GM12878 (cell line): ENCODE measurements at regions not wholly inside any gene's neighbourhood (a gene's known extent, or its start where the extent isn't known, plus 50 kb on each side); places are given as distances from the start of the nearest gene placed in this dataset.

ENCODE experiments used
- ATAC-seq: fragments of 200-7000 bp; cut with Tn5 transposase; 3 replicates; pipeline ENCODE4 v1.9.1; 2020; ENCODE audit warnings: mild to moderate bottlenecking, moderate library complexity
- BruUV-seq: library from RNA; stranded (reverse); fragments of 400-500 nt; replicated peaks from 2 replicates; lab custom pipeline; 2021; lab: Mats Ljungman, UMichigan
- CTCF ChIA-PET: fragments of 300-600 bp; sonication (Branson Sonifier 250); formaldehyde crosslinking; extraction: SDS; loops from one replicate; lab custom pipeline; 2021; ENCODE audit warnings: inconsistent platforms; lab: Yijun Ruan, JAX
- POLR2A ChIA-PET: fragments of 350-600 bp; formaldehyde crosslinking; extraction: SDS; loops from one replicate; lab custom pipeline; 2021; ENCODE audit warnings: inconsistent platforms; lab: Charles Lee
- RAD21 ChIA-PET: fragments of 300-600 bp; sonication (Branson Sonifier 250); formaldehyde crosslinking; loops from one replicate; lab custom pipeline; 2023; ENCODE audit warnings: antibody characterized with exemption; ENCODE audit not compliant: unreplicated experiment; lab: Charles Lee
- SMC1A ChIA-PET: fragments of 300-600 bp; sonication (Branson Sonifier 250); formaldehyde crosslinking; loops from one replicate; lab custom pipeline; 2023; ENCODE audit not compliant: unreplicated experiment, uncharacterized antibody; lab: Charles Lee
- DNase-seq: peaks from one replicate; pipeline ENCODE4 v3.0.0-alpha.2; 2011; ENCODE audit warnings: low read depth, low spot score
- FAIRE-seq: peaks from 3 replicates; lab custom pipeline; 2011; peaks lifted over from hg19 to GRCh38; lab: Jason Lieb, UNC
- H2AFZ ChIP-seq: 2 replicates; pipeline ENCODE4 v1.6.0; 2011; ENCODE audit warnings: low read depth, low read length, control low read depth; ENCODE audit not compliant: control insufficient read depth
- H3K27ac ChIP-seq: 2 replicates; pipeline ENCODE4 v1.5.1; 2011; ENCODE audit warnings: control low read depth; ENCODE audit not compliant: control insufficient read depth, insufficient read depth
- H3K27me3 ChIP-seq, 2 experiments: replicated peaks in 1 of 2; 2 replicates each; pipeline versions ENCODE4 v1.6.0 to v1.6.1; 2011; ENCODE audit warnings: low read length in 1 of 2; ENCODE audit not compliant: control insufficient read depth in 2 of 2, insufficient read depth in 2 of 2
- H3K36me3 ChIP-seq, 2 experiments: 2 replicates each; pipeline ENCODE4 v1.5.1; 2011; ENCODE audit warnings: low read length in 1 of 2; ENCODE audit not compliant: control insufficient read depth in 2 of 2, insufficient read depth in 2 of 2
- H3K4me1 ChIP-seq: 2 replicates; pipeline ENCODE4 v1.6.1; 2011; ENCODE audit warnings: mild to moderate bottlenecking, low read length, moderate library complexity, mixed read lengths; ENCODE audit not compliant: control insufficient read depth, insufficient read depth
- H3K4me2 ChIP-seq: 2 replicates; pipeline ENCODE4 v1.6.0; 2011; ENCODE audit warnings: control low read depth; ENCODE audit not compliant: control insufficient read depth, insufficient read depth
- H3K4me3 ChIP-seq: fragments of 200-600 bp; sonication (generic); 2 replicates; pipeline ENCODE4 v1.5.1; 2016
- H3K79me2 ChIP-seq: 2 replicates; pipeline ENCODE4 v1.6.0; 2011; ENCODE audit warnings: low read length; ENCODE audit not compliant: control insufficient read depth, insufficient read depth
- H3K9ac ChIP-seq: 2 replicates; pipeline ENCODE4 v1.8.0; 2011; ENCODE audit warnings: low read length, control low read depth, mixed read lengths; ENCODE audit not compliant: control insufficient read depth, insufficient read depth
- H3K9me3 ChIP-seq: replicated peaks from 3 replicates; pipeline ENCODE4 v1.5.1; 2011; ENCODE audit warnings: mild to moderate bottlenecking, low read length; ENCODE audit not compliant: control insufficient read depth, insufficient read depth
- H4K20me1 ChIP-seq: 2 replicates; pipeline ENCODE4 v1.6.0; 2011; ENCODE audit not compliant: control insufficient read depth, insufficient read depth
- STAT1 ChIP-seq: fragments of 450-650 bp; conservative IDR thresholded peaks from 2 replicates; pipeline ENCODE4 v1.6.1; 2014; ENCODE audit warnings: antibody characterized with exemption, mild to moderate bottlenecking
- WRNIP1 ChIP-seq: IDR thresholded peaks from 2 replicates; pipeline ENCODE4 v1.6.1; 2011; ENCODE audit warnings: low read depth, low read length, improper control_type of control experiment, borderline replicate concordance
- ZNF592 ChIP-seq: fragments of 450-650 bp; IDR thresholded peaks from 2 replicates; pipeline ENCODE4 v1.6.1; 2017; ENCODE audit warnings: mild to moderate bottlenecking, moderate library complexity
- ZSCAN29 ChIP-seq: fragments of 450-650 bp; IDR thresholded peaks from 2 replicates; pipeline ENCODE4 v1.6.1; 2017; ENCODE audit warnings: mild to moderate bottlenecking, moderate library complexity
- WGBS: methylation state at CpG from one replicate; pipeline ENCODE4 v1.1.6; 2016; ENCODE audit warnings: low lambda C conversion rate; ENCODE audit not compliant: insufficient replicate concordance, insufficient coverage; ENCODE audit errors: missing lambda C conversion rate; 5-methylcytosine and 5-hydroxymethylcytosine counted together
- in situ Hi-C: fragments of 300-500 bp; cut with MboI; formaldehyde crosslinking; loops from 9 replicates; pipeline ENCODE4 v1.14.3; 2018; ENCODE audit warnings: mixed read lengths
- intact Hi-C: fragments of 100-400 bp; cut with micrococcal nuclease; formaldehyde crosslinking; loops from one replicate; pipeline ENCODE4 v1.14.2; 2022; ENCODE audit not compliant: unreplicated experiment

GRCh38 chr6:71103641-71104040 is 146.8 kb upstream of the B3GAT2 start:
- Histone ChIP-seq H3K27ac (no peak overlapping the region), H3K27me3 (no peaks in the 10 kb centered on the region), H2AFZ (no peak overlapping the region), H3K9me3 (no peaks in the 10 kb centered on the region), H3K79me2 (no peaks in the 10 kb centered on the region)
- in situ Hi-C loops: no loop called here
- BruUV-seq: no TSS peak
- 7% methylated on average over 1 of the region's 1 CpG for WGBS
- RAD21 ChIA-PET: no interaction called here
- DNase-seq: no peak
- TF ChIP-seq STAT1: no peak
- TF ChIP-seq ZSCAN29: no peak
- TF ChIP-seq ZNF592: no peak
- no peak for TF ChIP-seq WRNIP1
- TF ChIP-seq, all 136 proteins: peak for 0
- ATAC-seq: no peak
- ChIA-PET CTCF (no interaction called here), POLR2A (no interaction called here), SMC1A (interaction anchor here (1.1 kb wide), 1 partner anchor 31 kb away, joined by 3 read pairs; no protein-coding TSS in a partner anchor)
- no peaks in the 10 kb centered on the region for H4K20me1 ChIP-seq
- intact Hi-C loops: loop anchor here (5.0 kb wide), 1 partner anchor 239 kb away; no protein-coding TSS in a partner anchor
- no peak overlapping the region for H3K9ac ChIP-seq
- H3K4me3 ChIP-seq: no peak overlapping the region
- H3K4me2 ChIP-seq: no peak overlapping the region
- H3K36me3 ChIP-seq: no peaks in the 10 kb centered on the region
- FAIRE-seq: no peak
- no peaks in the 10 kb centered on the region for H3K4me1 ChIP-seq
